SK-N-SH treated with all-trans-retinoic acid at 6 μM for 48 hours (cell line): ENCODE measurements at regions not wholly inside any gene's neighbourhood (a gene's known extent, or its start where the extent isn't known, plus 50 kb on each side); places are given as distances from the start of the nearest gene placed in this dataset.

Experiments used
- ARNTL ChIP-seq: fragments of 450-650 bp; formaldehyde crosslinking; IDR thresholded peaks from 2 replicates; pipeline ENCODE4 v1.5.0; 2020; ENCODE audit warnings: low read depth, mild to moderate bottlenecking, moderate library complexity, borderline replicate concordance
- BACH2 ChIP-seq: fragments of 250-450 bp; sonication (Bioruptor Pico); IDR thresholded peaks from 2 replicates; pipeline ENCODE4 v1.9.0; 2021; ENCODE audit warnings: mild to moderate bottlenecking, borderline replicate concordance
- PPARA ChIP-seq: fragments of 250-450 bp; sonication (Bioruptor Pico); IDR thresholded peaks from 2 replicates; pipeline ENCODE4 v1.5.0; 2020; ENCODE audit warnings: mild to moderate bottlenecking, borderline replicate concordance
- TOX ChIP-seq: fragments of 250-450 bp; sonication (Bioruptor Pico); IDR thresholded peaks from 2 replicates; pipeline ENCODE4 v1.8.0; 2021; ENCODE audit warnings: mild to moderate bottlenecking, moderate library complexity, borderline replicate concordance
- ZFP30 ChIP-seq: fragments of 450-650 bp; formaldehyde crosslinking; IDR thresholded peaks from 2 replicates; pipeline ENCODE4 v1.5.0; 2022; ENCODE audit warnings: mild to moderate bottlenecking, moderate library complexity

- TF ChIP-seq BACH2, result no peak
- TF ChIP-seq ZFP30 (CRISPR knock-in tag), result no peak
- TF ChIP-seq TOX (CRISPR knock-in tag), result no peak
- TF ChIP-seq PPARA (CRISPR knock-in tag), result no peak
- no peak for TF ChIP-seq ARNTL (CRISPR knock-in tag)
Observed at GRCh38 chr2:223155956-223156355, 104.0 kb downstream of the KCNE4 start.
